ENCODE measurements at regions not wholly inside any gene's neighbourhood (a gene's known extent, or its start where the extent isn't known, plus 50 kb on each side); places are given as distances from the start of the nearest gene placed in this dataset.
"Not testable (repeated sequence)": the region's sequence is repeated elsewhere in the genome, so short reads cannot be mapped to it uniquely, and the experiment has no call there.

- no peak for DNase-seq
These were observed 423.0 kb downstream of the FUT8 start for GRCh38 chr14:65835501-65835900.

GRCh38 chr14:65838565-65838964 is 426.0 kb downstream of the FUT8 start:
- no peak for DNase-seq

DNA sequence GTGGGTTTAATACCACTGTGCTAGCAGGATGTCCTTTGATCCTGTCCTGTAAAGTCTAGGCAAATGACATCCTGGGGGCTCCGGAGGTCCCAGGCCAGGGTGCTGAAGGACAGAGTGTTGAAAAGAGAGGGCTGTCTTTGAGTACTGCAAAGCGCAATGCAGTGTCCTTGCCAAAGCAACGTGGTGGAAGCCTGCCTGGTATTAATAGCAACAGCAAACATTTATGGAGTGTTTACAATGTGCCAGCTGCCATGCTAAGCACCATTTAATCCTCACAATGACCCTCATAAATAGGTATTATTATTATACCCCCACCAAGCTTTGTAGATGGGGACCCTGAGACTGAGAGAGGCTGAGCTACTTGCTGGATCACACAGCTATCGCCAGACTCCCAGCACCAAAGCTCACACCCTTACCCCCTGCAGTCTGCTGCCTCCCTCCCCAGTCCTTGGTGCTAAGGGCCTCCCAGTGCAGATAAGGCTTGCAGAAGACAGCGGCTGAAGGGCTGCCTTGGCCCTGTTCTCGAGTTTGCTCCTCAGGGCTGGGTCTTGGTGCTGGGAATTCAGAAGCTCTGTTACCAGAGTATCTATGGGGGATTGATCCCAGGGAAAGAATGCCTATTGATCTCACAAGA is 427.7 kb downstream of the FUT8 start:
- no peak for DNase-seq

GRCh38 chr14:65840786-65841185 is 428.3 kb downstream of the FUT8 start:
- DNase-seq = no peak

- no peak for DNase-seq
These were observed 433.8 kb downstream of the FUT8 start for GRCh38 chr14:65846196-65846868.

GRCh38 chr14:65847075-65847847 is 434.7 kb downstream of the FUT8 start:
- DNase-seq = peak; percentile 65

DNA sequence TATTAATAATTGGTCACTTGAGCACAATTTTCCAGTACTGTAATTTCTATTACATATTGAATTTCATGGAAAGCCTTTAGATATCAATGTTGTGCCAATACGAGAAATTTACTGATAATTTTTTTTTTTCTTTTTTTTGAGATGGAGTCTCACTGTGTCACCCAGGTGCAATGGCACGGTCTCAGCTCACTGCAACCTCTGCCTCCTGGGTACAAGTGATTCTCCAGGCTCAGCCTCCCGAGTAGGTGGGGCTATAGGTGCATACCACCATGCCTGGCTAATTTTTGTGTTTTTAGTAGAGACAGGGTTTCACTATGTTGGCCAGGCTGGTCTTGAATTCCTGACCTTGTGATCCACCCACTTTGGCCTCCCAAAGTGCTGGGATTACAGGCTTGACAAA is 435.4 kb downstream of the FUT8 start:
- DNase-seq = not testable (repeated sequence)

GRCh38 chr14:65849091-65849490 is 436.6 kb downstream of the FUT8 start:
- no peak for DNase-seq

DNA sequence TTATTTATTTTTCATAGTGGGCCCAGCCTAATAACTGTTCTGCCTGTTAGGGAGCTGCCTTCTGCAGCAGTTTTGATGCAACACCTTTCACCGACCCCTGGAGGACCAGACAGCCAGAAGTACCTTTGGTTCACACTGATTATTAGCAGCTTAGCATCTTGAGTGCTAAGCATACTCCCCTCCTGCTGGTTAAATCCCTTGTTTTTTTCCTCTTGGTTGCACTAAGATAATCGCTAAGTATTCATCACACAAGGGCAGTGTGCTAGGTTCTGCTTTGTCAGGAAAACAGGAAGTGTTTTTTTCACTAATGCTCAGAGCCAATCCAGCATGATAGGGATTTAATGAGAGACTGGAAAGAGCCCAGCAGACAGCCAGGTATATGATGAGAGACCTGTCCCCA is 437.0 kb downstream of the FUT8 start:
- no peak for DNase-seq

DNA sequence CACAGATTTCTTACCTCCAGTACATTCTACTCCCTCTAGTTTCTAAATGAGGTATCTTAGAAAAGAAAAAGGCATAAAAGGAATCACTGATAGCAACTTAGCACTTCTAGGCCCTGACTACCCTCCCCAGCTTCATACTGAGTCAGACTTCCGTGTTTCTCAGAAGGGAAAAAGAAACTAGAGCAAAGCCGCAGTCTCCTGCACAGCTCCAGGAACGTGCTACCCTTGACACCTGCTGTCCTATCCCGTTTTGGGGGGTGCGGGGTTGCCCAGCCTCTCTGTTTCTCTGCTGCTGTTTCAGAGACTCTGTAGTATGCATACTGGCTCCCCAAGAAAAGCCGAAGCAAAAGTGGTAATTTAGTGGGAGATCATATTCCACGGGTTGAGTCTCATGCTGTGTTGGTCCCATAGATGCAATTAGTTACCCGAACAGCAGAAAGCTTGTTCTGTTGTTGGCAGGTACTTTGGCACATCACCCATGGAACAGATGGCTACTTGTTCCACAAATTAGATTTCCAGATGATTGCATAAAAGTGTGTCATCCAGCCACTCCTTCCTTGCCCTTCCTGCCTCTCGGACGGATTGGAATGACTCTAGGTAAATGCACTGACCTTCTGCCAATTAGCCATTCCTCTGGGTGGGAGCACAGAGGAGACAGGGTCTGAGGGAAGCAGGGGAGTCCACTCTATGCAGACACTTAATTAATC is 438.1 kb downstream of the FUT8 start:
- DNase-seq = no peak

DNA sequence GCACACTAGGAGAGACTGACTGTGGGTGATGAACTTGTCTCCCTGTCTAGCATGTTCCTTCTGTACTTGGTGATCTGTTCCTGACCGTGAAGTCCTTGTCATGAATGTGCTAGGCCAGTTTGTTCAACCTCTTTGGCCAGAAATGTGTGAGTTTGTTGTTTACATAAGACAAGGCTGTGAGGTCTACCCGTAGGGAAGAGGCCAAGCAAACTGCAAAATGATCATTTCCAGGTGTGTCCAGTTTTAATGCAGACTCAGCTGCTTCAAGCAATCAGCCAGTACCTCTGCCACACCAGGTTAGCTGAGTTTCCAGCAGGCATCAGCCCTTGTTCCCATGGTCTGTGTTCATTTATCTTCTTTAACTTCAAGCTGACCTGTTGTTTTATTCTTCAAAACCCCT is 440.2 kb downstream of the FUT8 start:
- no peak for DNase-seq

DNA sequence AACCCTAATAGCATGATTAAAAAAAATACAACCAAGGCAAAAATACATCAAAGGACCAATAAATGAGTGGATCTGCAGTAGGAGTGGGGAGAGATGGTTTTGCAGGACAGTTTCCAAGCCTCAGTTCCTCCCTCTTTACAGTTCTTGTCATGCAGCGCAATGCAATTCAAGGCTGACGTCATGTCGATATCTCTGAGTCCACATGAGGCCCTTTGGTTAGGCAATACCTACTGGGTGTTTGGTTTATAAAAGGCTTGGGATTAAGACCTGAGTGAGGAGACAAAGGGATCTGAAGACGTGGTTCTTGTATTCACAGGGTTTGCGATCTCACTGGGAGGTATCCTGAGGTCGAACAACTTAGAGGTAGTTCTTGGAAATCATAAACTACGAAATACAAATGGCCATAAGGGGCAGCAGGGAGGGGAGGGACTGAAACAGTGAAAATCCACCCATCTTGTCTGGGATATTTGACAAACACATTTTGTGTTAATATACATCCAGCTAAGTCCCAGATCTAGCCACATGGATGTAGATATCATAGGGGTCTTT is 441.0 kb downstream of the FUT8 start:
- no peak for DNase-seq

GRCh38 chr14:65854215-65854614 is 441.7 kb downstream of the FUT8 start:
- DNase-seq = no peak

GRCh38 chr14:65860956-65861611 is 448.6 kb downstream of the FUT8 start:
- DNase-seq = no peak

GRCh38 chr14:65864549-65864948 is 452.0 kb downstream of the FUT8 start:
- no peak for DNase-seq

DNA sequence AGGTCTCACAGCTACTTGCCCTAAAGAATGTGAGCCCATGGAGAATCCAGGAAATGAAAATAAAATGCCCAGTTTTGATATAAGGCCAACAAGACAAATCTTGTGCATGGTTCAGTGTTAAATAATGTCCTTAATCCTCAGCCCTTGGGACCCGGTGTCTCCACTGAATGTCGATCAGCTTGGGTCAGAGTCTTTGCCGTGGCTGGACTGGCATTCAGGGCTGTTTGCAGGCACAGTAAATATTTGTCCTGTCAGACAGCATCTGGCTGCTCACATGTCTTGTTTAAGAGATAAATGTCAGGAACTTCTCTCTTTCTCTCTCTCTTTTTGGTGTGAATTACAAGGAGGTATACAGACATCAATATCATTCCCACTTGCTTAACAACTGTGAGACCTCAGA is 452.5 kb downstream of the FUT8 start:
- DNase-seq = no peak

DNA sequence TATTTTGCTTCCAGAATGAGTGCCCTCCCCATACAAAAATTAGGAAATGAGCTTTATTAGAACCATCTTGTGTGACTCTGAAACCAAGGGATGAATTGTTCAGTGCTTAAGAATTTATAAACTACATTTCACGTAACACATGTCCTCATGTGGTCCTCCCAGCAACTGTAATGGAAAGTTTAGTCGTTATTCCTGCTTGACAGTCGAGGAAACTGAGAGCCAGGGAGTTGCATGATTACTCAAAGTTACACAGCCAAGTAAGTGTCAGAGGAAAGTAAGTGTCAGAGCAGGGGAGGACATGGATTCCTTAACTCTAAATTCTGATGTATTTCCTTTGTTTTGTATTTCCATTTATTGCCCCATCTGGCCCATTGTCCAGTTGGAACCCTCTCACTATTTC is 453.9 kb downstream of the FUT8 start:
- DNase-seq = no peak

DNA sequence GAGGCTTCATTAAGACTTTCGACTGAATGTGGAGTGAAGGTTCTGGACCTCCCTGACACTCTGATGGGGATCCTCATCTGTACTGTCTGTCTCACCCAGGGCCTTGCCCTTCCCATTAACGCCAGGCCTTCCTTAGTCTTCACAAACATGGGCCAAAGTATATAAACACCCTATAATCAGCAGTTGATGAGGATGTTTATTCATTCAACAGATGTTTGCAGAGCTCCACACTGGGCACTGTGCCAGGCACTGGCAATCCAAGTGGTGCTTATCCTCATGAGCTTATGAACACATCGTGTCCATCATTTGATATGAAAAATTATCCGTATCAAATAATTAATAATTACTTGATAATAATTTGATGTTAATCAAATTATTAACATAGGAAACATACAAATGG is 454.4 kb downstream of the FUT8 start:
- no peak for DNase-seq

DNA sequence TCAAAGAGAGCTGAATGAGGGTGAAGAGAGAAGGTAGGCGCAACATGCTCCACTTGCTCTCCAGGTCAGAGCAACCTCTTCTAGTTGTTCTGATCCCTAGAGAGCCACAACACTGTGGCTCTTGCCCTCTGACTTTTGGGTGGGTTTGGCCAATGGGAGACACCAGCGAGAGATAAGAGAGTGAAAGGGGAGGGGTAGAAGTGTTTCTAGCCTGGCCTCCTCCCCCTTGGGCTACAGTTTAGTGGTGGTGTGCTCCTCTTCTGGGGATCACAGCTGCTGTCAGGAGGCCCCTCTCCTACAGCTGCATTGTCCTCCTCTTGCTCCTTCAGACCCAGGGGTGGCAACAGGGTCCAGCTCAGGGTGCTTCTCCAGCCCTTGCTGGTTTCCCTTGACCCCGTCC is 454.8 kb downstream of the FUT8 start:
- DNase-seq = peak; percentile 17

GRCh38 chr14:65872536-65872935 is 460.0 kb downstream of the FUT8 start:
- DNase-seq = no peak

DNA sequence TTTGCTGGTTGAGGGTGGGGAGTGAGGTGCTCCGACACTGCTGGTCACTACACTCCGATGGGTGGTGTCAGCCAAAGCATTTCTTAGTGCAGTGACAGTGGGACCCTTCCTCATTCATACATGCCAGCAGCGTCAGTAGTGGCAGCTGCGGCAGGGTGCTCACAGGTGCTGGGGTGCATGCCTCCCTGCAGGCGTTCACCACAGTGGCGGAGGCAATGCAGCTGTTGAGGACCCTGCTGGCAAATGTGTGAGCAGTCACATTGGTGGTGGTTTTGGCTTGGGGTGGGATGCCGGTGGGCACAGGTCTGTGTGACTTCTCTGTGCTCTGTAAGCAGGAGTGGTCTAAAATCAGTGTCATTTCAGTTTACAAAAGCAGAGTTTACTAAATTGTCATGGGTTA is 464.6 kb downstream of the FUT8 start:
- no peak for DNase-seq

- no peak for DNase-seq
These were observed 465.1 kb downstream of the FUT8 start for GRCh38 chr14:65877624-65878023.

- DNase-seq = no peak
These were observed 466.1 kb downstream of the FUT8 start for GRCh38 chr14:65878586-65878985.

Measured in hematopoietic multipotent progenitor cell treated with erythropoietin and hydrocortisone succinate and interleukin-3 and kit ligand, for 8 days (in vitro differentiated cells).